Stimulated activated CD4-positive, alpha-beta T cell treated with anti-CD3 and anti-CD28 coated beads, Interleukin-4, amount 100 ng/mL, for 4 hours (primary cell): ENCODE measurements at regions not wholly inside any gene's neighbourhood (a gene's known extent, or its start where the extent isn't known, plus 50 kb on each side); places are given as distances from the start of the nearest gene placed in this dataset.
"Not testable (repeated sequence)": the region's sequence is repeated elsewhere in the genome, so short reads cannot be mapped to it uniquely, and the experiment has no call there.

Experiments used
- DNase-seq, 2 experiments: peaks; one replicate each; pipeline ENCODE4 v3.0.0-alpha.2; 2020

- no peak for DNase-seq
These were observed 269.4 kb upstream of the MVB12B start for GRCh38 chr9:126057121-126057825.

- no peak for DNase-seq
These were observed 268.6 kb upstream of the MVB12B start for GRCh38 chr9:126058011-126058531.

GRCh38 chr9:126058591-126058990, 268.0 kb upstream of the MVB12B start:
- no peak for DNase-seq

- DNase-seq = no peak
These were observed 265.1 kb upstream of the MVB12B start for GRCh38 chr9:126061575-126061974.

GRCh38 chr9:126062158-126062886, 264.3 kb upstream of the MVB12B start:
- no peak for DNase-seq

- DNase-seq = no peak
These were observed 263.3 kb upstream of the MVB12B start for GRCh38 chr9:126063326-126063725.

GRCh38 chr9:126066131-126066530, 260.5 kb upstream of the MVB12B start:
- no peak for DNase-seq

GRCh38 chr9:126067031-126067734, 259.4 kb upstream of the MVB12B start:
- DNase-seq = no peak

GRCh38 chr9:126068534-126069230, 257.9 kb upstream of the MVB12B start:
- DNase-seq = no peak

- no peak for DNase-seq
These were observed 257.2 kb upstream of the MVB12B start for GRCh38 chr9:126069400-126069955.

- DNase-seq = no peak
These were observed 256.5 kb upstream of the MVB12B start for GRCh38 chr9:126070058-126070655.

- DNase-seq = no peak
These were observed 255.4 kb upstream of the MVB12B start for GRCh38 chr9:126071076-126071750.

- not testable (repeated sequence) for DNase-seq
These were observed 249.0 kb upstream of the MVB12B start for GRCh38 chr9:126077656-126078055.

- no peak for DNase-seq
These were observed 246.0 kb upstream of the MVB12B start for GRCh38 chr9:126080641-126081040.

- DNase-seq = no peak
These were observed 244.9 kb upstream of the MVB12B start for GRCh38 chr9:126081746-126082145.

- DNase-seq = no peak
These were observed 242.6 kb upstream of the MVB12B start for GRCh38 chr9:126084008-126084407.

- no peak for DNase-seq
These were observed 241.9 kb upstream of the MVB12B start for GRCh38 chr9:126084696-126085095.

- DNase-seq = no peak
These were observed 241.5 kb upstream of the MVB12B start for GRCh38 chr9:126085170-126085569.

- no peak for DNase-seq
These were observed 238.3 kb upstream of the MVB12B start for GRCh38 chr9:126088336-126088735.

GRCh38 chr9:126089789-126090188, 236.8 kb upstream of the MVB12B start:
- DNase-seq = no peak

GRCh38 chr9:126093771-126094170, 232.9 kb upstream of the MVB12B start:
- no peak for DNase-seq
